NCI-H510A treated with DMSO at 0.1 percent for 48 hours (cell line): ENCODE measurements at regions not wholly inside any gene's neighbourhood (a gene's known extent, or its start where the extent isn't known, plus 50 kb on each side); places are given as distances from the start of the nearest gene placed in this dataset.

Experiments used
- DNase-seq: peaks from one replicate; lab custom pipeline; 2025; lab: John Stamatoyannopoulos, UW

DNA sequence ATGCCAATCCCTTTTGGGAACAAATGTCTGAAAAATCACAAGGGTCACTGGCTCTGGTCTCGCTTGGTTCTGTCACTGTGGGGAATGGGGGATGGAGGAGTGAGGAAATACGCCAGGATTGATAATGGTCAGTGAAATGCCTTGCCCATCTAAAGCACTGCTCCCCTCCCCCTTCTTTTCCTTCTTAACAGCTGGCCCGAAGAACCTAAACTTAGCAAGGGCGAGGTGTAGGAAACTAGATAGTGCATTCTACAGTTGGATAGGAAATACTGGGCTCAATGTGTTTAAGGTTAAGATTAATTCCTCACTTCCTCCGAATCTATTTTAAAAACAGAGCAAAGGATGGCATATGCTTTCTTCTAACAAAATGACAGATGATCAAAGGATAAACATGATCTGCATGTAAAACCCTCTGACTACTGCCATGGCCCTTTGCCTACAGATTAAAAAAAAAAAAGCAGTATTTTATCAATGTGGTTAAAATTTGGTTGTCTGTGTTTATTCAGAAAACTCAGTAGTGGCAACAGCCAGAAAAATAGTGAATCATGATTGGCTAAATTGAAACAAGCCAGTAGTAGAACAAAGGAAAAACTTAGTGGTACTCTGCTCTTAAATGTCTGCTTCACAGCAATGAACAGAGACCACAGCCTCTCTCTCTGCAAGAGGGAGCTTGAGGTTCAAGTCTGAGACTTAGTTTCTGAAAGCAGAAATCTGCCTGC is 86.1 kb upstream of the VAV3 start:
- no peak for DNase-seq

DNA sequence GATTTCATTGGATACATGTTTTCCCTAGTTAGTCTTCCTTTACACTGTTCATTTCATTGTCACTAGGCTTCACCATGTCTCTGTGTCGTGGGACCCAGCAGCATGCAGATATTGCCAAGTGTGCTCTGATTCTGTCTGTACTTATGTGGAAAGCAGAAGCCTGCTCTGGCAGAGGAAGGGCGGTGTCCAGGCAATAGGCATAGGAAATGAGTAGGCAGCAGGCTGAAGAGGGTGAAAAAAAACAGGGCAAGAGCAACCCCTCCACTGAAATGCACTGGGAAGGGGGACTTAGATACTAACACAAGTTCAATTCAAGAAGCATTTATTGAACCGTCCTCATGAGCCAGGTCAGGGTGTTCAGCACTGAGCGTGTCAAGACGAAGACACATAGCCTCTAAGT is 85.2 kb upstream of the VAV3 start:
- DNase-seq, result no peak

DNA sequence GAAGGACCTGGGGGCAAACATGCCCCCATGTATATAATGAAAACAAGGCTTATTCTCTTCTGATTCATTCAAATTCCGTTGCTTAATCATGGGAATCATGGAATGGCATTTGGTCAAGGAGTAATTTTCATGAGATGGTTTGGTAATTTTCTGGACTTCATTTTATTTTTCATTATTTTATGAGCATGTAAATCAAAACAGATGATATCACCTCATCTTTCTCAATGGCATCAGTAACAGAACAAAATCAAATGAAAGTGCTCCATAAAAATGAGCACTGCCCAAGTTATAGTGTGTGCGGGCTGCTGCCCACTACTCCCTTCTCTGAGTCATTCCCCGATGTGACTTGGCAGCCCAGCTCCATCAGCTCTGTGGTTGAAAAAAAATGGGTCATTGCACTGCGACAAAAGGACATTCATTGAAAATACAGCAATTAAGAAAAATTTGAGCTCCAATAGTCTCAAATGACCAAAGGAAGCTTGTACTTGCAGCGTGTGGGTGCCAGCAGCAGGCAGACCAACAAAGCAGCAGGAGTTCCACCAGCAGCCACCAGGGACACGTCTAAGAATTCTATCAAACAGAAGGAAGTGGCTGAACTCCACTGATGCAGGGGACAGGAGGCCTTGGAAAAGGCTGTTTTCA is 84.3 kb upstream of the VAV3 start:
- peak; percentile 24 for DNase-seq

DNA sequence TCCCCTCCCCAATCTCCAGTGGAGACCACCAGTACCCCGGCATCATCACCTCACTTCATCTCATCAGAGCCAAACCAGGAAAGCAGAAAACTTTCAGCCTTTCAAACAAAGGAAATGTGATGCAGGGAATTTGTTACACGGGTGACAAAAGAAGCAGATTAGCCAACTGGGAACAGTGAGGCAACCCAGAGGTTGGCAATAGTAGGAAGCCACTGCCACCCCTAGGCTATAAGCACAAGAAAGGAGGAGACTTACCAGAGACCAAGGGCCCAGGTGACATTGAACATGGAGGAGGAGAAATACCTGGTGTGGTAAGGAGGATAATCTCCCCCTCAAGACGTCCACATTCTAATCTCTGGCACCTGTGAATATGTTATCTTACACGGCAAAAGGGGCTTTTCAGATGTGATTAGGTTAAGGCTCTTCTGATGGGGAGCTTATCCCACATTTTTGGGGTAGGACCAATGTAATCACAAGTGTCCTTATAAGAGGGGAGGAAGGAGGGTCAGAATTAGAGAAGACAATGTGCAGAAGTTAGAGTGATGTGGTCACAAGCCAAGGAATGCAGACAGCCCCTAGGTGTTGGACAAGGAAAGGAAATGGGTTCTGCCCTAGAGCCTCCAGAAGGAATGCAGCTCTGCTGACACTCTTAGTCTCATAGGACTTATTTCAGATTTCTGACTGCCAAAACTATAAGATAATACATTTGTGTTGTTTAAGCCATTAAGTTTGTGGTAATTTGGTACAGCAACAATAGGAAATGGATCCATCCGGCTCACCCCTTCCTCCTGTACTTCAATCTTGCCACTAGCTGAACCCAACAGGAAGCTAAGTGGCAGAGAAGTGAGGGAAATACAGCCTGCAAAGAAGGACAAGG is 83.6 kb upstream of the VAV3 start:
- DNase-seq, result no peak

DNA sequence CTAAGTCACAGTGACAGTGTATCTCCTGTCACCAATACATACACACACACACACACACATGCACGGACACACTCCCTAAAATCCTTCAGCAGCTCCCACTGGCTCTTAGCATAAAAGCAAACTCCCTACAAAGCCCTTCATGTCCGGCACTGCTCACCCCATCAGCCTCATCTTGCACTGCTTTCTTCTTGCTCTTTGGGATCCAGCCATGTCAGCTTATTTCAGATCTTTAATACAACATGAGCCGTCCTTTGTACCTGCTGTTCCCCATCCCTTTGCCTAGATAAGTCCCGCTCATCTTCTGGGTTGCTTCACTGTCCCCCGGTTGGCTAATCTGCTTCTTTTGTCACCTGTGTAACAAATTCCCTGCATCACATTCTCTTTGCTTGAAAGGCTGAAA is 82.1 kb upstream of the VAV3 start:
- DNase-seq, result no peak

DNA sequence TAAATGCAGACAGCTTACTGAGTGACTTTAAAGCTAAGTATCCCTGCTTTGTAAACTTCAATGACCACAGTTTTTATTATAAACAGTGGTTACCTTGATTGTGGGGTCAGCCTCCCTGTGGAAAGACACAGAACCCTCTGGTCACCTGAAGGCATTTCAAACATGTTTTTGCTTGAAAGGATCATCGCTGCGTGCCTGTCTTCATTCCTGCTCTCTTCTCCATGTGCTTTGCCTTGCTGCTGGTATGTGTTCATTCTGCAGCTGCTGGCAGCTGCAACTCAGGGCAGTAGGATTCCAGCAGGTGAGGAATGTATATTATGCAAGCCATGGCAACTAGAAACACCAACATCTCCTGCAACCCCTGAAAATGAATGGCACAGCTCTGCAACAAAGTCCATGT is 81.0 kb upstream of the VAV3 start:
- DNase-seq, result no peak

DNA sequence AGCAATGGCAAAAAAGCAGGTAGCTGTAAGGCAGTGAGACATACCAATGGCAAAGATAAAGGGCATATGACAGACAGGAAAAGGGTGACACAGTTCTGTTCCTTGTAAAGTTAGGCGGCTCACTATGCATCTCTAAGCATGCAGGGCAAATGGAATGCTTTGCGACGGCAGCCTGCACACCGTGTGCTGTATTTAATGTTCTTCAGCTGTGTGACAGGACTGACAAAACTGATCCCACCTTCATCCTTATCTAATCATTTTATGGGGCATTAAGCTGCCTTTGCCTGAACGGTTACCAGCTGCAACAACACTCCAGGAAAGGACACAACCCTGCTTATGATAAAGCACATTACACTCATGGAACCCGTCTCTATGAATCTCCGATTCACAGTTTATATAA is 80.5 kb upstream of the VAV3 start:
- DNase-seq, result no peak

DNA sequence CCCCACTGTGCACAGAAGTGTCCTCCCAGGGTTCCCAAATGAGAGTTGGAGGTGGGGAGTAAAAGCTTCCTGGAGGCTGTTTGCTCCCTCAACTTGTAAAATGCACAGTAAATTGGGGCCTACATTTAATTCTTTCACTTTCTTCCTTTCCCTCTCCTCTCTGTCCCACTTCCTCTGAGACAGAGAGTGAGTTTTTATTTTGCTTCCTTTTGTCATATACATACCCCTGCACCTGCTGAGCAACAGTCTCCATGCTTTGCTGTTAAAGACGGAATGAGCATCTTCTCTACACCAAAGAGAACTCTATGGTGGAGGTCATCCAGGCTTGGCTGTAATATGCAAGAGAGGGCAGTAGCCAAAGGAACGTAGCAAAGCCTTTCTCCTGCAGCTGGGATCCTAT is 79.3 kb upstream of the VAV3 start:
- DNase-seq, result no peak

DNA sequence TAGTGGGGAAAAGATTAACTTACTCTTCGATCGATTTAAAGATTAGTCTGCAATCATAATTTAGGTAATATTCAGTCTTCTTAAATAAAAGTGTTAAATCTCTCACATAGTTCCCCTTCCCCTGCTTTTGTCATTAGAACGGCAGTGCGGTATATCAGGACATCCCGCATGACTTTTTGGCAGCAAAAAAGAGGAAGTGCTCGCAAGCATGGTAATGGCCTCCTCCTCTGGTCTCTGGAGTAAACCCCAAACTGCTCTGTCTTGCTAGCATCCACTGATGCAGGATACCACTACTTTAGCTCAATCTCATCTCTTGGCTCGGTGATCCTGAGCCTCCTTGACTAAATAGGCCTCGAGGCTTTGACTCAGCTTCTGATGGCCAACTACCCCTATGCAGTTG is 78.7 kb upstream of the VAV3 start:
- DNase-seq, result no peak

DNA sequence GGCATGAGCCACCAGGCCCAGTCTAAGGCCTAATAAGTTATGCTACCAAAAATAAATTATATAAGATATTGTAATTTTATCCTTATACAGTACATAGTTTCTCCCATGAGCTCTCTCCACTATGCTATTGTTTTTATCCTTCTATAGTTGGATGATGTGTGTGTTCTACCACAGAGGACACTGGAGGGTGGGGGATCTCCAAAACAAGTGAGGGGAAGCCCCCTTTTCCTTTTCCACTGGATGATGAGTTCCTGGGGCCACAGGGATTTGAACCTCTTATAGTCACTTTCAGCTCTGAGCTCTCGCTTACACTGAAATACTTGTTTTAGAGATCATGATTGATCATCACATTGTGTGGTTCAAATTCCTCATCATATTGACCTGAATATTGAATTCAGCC is 77.6 kb upstream of the VAV3 start:
- DNase-seq, result no peak

DNA sequence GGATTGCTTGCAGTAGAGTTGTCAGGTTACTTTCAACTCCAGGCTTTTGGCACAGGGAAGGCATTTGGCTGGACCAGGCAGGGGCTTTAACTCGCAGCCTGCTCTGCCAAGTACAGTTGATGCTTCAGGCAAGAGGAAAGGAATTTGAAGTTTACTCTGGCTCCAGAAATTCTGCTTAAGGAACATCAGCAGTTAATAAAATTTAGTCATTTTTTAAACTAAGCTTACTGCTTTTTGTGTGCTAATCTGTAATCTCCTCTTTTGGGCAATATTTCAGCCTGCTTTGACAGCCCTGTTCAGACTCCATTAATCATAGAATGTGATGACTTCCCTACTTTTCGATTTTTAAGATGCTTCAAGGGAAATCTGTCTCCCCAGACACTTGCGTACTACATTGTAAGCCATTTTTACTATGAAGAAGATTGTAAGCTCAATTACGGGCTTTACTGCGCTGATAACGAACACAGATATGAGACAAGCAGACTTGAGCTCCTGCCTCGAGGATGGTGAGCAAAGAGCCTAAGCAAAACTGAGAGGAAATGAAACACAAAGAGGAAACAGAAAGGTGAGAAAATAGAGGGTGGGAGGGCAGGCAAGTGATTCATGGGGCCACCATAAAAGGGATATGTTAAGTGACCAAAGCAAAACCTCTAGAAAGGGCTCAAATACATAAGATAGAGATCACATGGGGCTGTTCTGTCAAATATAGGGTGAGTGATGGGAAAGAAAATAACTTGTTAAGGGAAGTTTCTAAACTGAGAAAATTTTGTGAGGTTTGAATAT is 76.6 kb upstream of the VAV3 start:
- no peak for DNase-seq

DNA sequence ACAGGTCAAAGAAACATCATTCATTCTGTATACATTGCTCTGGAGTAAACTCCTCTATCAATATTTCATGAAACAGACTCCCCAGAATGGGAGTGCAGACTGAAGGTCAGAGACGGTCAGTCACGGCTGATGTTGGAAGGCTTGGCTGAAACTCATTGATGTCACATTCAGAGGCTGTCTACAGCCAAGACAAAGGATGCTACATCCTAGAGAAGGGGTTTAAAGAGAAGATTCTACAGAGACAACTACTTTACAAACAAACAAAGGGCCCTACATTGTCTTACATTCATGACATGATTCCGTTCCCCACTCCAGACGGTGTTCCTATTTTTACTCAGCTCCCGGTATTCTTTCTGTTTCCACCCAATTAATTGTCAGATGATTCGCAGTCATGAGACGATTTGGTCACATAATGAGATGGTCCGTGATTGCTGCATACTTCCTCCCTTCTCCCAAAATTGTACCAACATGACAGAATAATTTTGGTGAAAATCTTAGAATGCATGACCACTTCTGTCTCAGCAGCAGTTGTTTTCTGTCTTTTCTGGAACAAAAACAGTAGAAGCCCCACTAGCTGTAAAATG is 73.8 kb upstream of the VAV3 start:
- no peak for DNase-seq

DNA sequence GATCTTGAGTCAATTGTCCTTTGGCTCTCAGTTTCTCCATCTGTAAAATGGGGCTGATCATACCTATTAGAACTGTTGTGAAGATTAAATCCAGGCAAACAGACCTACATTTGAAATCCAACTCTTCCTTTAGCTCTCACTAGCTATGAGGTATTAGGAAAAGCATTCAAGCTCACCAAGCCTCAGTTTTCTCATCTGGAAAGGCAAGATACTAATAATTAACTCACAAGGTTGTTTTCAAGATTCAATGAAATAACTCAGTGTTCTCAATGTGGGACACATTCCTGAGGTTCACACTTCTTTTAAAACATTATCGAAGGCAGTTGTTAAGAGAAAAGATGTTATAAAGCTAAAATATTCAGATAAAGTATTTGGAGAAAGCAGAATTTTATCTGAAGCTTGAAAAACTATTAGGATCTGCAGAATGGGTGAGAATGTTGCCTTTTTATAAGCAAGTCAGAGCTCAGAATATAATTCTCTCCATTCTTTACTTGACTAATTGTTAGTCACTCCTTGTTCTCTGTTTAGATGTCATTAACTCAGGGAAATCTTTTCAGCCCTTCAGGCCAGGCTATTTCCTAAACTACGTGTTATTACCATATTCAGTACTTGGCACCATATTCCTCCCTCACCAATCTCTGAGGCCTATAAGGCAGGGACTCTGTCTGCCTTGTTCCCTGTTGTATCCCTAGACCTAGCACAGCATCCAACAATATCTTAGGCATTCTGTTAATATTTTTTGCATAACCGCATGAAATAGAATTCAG is 72.0 kb upstream of the VAV3 start:
- no peak for DNase-seq

DNA sequence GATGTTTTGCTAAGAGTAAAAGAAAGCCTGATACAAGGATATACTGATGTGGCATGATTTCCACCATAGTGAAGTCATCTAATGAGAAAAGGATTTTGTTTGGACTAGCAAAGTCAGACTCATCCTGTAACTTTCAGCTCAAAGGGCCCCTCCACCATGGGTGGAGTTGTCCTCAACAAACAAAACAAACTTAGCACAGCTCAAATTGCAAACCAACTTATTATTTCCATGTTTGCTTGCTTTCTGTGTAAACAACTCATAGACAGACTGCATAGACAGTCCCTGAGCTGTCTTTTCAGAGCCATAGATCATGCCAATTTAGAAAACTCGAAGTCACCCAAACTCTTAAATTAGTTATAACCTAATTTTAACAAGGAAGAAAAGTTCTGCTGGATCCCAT is 69.4 kb upstream of the VAV3 start:
- DNase-seq, result peak; percentile 61

DNA sequence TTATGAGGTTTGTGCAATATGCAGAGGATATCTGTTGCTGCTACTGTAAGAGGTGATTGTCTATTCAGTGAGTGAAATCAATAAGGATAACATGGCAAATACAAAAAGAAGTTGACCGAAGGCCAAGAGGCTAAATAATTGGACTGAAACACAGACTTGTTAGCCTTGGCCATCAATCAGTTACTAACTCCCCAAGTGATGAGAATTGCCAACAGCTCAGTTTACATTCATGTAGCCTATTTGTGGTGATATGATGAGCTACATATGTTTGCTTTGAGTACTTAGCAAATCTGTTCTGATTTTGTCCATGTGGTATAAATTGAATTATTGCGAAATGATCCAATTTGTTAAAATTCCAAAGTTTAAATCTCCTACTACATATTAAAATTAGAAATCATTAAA is 68.6 kb upstream of the VAV3 start:
- DNase-seq, result no peak

DNA sequence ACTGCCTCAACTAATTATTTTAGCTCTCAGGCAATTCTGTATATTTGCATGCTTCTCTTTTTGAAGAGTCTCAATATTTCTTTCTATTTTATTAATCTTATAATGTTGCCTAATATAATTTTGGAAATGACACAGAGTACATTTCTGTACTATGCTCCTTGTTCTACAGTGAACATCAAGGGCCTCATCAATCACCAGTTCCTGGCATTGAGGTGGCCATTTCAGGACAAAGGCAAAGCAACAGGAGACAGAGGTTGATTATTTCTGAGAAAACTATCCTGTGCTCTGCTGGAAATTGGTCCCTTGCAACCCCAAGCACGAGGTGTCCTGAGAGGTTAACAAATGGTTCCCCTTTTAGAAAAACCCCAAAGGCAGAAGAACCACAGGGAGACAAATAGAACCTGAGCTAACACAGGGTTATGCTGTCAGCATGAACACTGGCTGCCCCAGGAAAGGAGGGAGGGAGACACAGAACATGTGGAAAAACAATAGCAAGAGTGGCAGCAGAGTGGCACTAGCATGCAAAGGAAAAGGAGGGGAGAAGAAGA is 63.9 kb upstream of the VAV3 start:
- DNase-seq, result no peak

DNA sequence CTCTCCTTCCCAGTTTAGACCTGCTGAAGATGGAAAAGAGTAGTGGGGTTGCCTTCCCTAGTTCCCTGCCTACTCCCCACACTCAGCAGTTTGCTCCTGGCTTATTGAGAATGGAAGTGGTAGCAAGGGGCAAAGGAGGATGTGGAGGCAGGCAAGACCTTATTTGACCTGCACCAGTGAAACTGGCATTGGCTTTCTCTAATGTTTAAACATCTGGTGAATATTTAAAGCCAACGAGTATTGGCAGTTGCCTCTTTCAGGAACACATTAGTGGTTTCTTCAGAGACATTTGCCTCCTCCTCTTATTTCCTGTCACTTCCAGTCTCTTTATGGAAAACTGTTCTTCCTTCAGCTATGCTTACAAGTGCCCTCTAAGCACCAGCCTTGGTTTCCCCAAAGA is 62.4 kb upstream of the VAV3 start:
- DNase-seq, result no peak

DNA sequence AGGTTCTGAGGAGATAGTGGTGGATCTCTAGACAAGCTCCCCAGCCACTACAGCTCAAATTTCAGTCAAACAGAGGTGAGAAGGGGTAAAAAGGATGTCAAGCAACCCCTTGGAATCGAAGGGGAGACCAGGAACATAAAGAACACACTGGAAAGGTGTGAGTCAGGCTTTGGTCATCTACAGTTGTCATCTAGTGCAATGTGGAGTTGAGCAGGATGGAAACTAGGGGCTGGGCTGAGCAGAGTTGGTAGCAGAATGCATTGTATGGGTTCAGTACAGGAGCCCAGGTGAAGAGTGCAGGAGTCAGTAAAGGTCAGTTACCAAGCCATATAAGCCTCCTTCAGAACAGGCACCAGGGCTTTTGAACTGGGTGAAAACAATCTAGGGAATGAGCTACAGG is 52.7 kb upstream of the VAV3 start:
- DNase-seq, result no peak

DNA sequence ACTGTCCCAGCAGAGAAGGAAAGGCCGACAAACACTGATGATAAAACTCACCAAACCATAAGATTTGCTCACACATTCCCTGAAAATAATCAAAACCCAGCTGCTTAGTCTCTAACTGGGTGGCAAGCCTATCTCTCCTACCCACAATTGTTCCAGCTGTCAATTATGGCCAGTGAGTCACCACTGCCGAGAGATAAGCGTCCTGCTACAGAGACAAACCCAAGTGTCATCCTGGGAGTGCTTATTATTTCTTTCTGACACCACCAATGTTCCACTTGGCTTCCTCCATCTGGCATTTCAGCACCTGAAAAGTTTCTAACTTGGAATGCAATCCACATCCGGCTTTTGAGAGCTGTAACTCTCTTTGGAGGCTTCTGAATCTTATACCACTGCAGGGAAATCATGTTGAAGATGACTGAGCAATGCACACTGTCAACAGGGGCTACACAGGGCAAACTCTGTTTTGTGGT is 51.5 kb upstream of the VAV3 start:
- DNase-seq, result peak; percentile 37
